ENCODE measurements at regions not wholly inside any gene's neighbourhood (a gene's known extent, or its start where the extent isn't known, plus 50 kb on each side); places are given as distances from the start of the nearest gene placed in this dataset.

DNA sequence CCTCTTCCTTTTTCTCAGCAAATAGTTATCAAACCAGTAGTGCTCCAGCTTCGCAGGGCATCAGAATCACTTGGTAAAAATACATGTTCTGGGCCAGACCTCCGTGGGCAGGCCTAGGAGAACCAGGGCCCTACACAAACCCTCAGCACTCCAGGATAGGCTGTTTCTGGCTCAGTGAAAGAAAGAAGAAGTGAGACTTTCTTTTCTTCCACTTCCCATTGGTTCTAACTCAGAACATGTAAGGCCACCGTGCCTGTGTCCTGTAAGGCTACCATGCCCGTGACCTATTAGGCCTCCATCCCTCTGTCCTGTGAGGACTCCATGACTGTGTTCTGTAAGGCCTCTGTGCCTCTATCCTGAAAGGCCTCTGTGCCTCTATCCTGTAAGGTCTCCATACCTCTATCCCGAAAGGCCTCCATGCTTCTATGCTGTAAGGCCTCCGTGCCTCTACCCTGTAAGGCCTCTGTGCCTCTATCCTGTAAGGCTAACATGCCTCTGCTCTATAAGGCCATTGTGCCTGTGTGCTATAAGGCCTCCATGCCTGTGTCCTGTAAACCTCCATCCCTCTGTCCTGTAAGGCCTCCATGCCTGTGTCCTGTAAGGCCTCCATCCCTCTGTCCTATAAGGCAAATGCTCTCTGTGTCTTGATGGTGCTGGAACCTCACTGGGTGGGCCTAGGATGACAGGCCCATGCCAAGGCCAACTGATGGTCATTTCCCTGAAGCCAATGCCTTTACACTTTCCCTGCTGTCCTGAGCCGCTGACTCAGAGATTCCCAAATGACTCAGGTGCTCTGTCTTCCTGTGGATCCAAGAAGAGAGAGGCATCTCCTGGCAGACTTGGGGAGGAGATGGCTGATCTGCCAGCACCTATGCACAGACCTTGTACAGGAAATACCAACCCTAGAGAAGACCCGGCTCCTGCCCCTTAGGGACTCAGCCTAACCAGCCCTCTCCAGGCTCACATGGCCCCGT is 96.6 kb upstream of the CACUL1 start:
- Histone ChIP-seq H2AK5ac (ENCODE audit: low read depth, low read length) (no peak overlapping the region), H3K4ac (ENCODE audit: low read length) (no peak overlapping the region), H2BK15ac (ENCODE audit: low read length) (no peak overlapping the region), H2AFZ (ENCODE audit: low read length) (no peak overlapping the region), H3K4me2 (ENCODE audit: insufficient read depth, low read length, poor library complexity, severe bottlenecking) (no peak overlapping the region), H3K4me1 (ENCODE audit: control insufficient read depth in 2 of 2, insufficient read depth in 1 of 2, low read depth in 1 of 2, low read length in 2 of 2) (no peaks in the 10 kb centered on the region), H3K4me3 (ENCODE audit: low read length in 2 of 2) (no peak overlapping the region), H4K91ac (ENCODE audit: low read depth, low read length, poor library complexity) (no peak overlapping the region), H3K18ac (ENCODE audit: low read length) (no peak overlapping the region), H3K36me3 (replicated peaks in 1 of 2; ENCODE audit: control insufficient read depth in 2 of 2, insufficient read depth in 2 of 2, low read length in 2 of 2) (no peaks in the 10 kb centered on the region), H2BK5ac (ENCODE audit: low read length) (no peak overlapping the region), H2BK120ac (ENCODE audit: low read depth, low read length) (no peak overlapping the region), H4K8ac (ENCODE audit: low read depth, low read length) (no peak overlapping the region), H3K27me3 (ENCODE audit: control insufficient read depth in 3 of 3, insufficient read depth in 3 of 3, low read depth in 1 of 3, low read length in 3 of 3) (peaks cover 0 to 4% (median 0%) of the 10 kb centered on the region in 3 experiments), H3K27ac (replicated peaks; ENCODE audit: low read length) (no peak overlapping the region), H3K79me1 (ENCODE audit: low read depth, low read length) (no peaks in the 10 kb centered on the region), H3K14ac (ENCODE audit: low read length) (no peak overlapping the region), H3K23ac (ENCODE audit: low read depth, low read length, poor library complexity) (no peak overlapping the region), H3K9me3 (replicated peaks in 1 of 2; ENCODE audit: control insufficient read depth in 2 of 2, insufficient read depth in 1 of 2, low read depth in 1 of 2, low read length in 2 of 2) (no peaks in the 10 kb centered on the region), H2BK12ac (ENCODE audit: low read length) (no peak overlapping the region), H3K9ac (ENCODE audit: low read depth, low read length, poor library complexity) (no peak overlapping the region)
- WGBS, 2 donors (ENCODE audit: extremely low coverage in 2 of 2, insufficient read length in 2 of 2, insufficient replicate concordance in 1 of 2) = no CpG with 5 or more reads among the region's 9 CpGs
- no peak for DNase-seq (ENCODE audit: low spot score)

DNA sequence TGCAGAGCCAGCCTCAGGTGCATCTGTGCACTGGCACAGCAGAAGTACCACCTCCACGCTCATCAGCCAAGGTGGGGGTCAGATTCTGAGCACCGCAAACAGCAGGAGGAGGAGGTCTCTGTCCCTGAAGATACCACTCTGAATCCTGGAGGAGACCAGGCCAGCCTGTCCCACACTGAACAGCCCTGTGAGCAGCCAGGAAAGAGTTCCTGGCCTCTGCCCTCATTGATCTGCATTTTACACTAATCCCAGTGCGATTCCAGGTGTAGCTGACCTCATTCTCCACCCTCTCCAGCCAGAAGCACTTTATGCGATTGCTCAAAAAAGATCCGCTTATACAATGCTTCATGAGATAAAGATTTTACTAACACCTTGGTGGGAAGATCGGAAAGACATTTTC is 99.1 kb upstream of the CACUL1 start:
- H3K14ac ChIP-seq (ENCODE audit: low read length) = no peak overlapping the region
- peak overlapping the region; percentile 61 for H2BK5ac ChIP-seq (ENCODE audit: low read length)
- H3K9me3 ChIP-seq (replicated peaks in 1 of 2; ENCODE audit: control insufficient read depth in 2 of 2, insufficient read depth in 1 of 2, low read depth in 1 of 2, low read length in 2 of 2) = no peaks in the 10 kb centered on the region
- no peak overlapping the region for H3K23ac ChIP-seq (ENCODE audit: low read depth, low read length, poor library complexity)
- no peak overlapping the region for H4K8ac ChIP-seq (ENCODE audit: low read depth, low read length)
- H3K4ac ChIP-seq (ENCODE audit: low read length) = no peak overlapping the region
- no peak overlapping the region for H3K9ac ChIP-seq (ENCODE audit: low read depth, low read length, poor library complexity)
- no peaks in the 10 kb centered on the region for H3K79me1 ChIP-seq (ENCODE audit: low read depth, low read length)
- no peaks in the 10 kb centered on the region for H3K4me1 ChIP-seq (ENCODE audit: control insufficient read depth in 2 of 2, insufficient read depth in 1 of 2, low read depth in 1 of 2, low read length in 2 of 2)
- H3K27ac ChIP-seq (replicated peaks; ENCODE audit: low read length) = no peak overlapping the region
- DNase-seq (ENCODE audit: low spot score) = no peak
- peaks cover 0 to 4% (median 0%) of the 10 kb centered on the region in 3 experiments for H3K27me3 ChIP-seq (ENCODE audit: control insufficient read depth in 3 of 3, insufficient read depth in 3 of 3, low read depth in 1 of 3, low read length in 3 of 3)
- peak overlapping the region; percentile 15 for H2AK5ac ChIP-seq (ENCODE audit: low read depth, low read length)
- no peak overlapping the region for H2BK15ac ChIP-seq (ENCODE audit: low read length)
- WGBS, 2 donors (ENCODE audit: extremely low coverage in 2 of 2, insufficient read length in 2 of 2, insufficient replicate concordance in 1 of 2) = no CpG with 5 or more reads among the region's 6 CpGs
- no peak overlapping the region for H3K4me2 ChIP-seq (ENCODE audit: insufficient read depth, low read length, poor library complexity, severe bottlenecking)
- no peak overlapping the region for H4K91ac ChIP-seq (ENCODE audit: low read depth, low read length, poor library complexity)
- no peak overlapping the region for H2AFZ ChIP-seq (ENCODE audit: low read length)
- H3K18ac ChIP-seq (ENCODE audit: low read length) = peak overlapping the region; percentile 11
- no peaks in the 10 kb centered on the region for H3K36me3 ChIP-seq (replicated peaks in 1 of 2; ENCODE audit: control insufficient read depth in 2 of 2, insufficient read depth in 2 of 2, low read length in 2 of 2)
- no peak overlapping the region for H2BK12ac ChIP-seq (ENCODE audit: low read length)
- H2BK120ac ChIP-seq (ENCODE audit: low read depth, low read length) = no peak overlapping the region
- H3K4me3 ChIP-seq (ENCODE audit: low read length in 2 of 2) = no peak overlapping the region

DNA sequence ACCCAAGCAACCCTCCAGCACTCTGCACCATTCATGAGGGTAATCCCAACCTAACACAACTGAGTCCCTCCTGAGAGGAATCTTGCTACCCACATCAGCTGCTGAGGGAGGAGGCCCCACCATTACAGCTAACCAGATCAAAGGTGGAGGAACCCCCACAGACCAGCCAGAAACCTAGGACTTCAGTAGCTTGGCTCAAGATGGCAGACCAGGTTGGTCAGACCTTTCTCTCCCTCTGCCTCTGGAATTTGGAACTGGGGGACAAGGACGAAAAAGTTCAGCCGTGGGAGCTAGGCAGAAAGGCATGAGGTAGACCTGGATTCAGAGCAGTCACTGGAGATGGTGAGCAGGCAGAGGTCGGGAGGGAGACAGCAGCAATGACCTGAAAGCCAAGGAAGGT is 101.3 kb upstream of the CACUL1 start:
- Histone ChIP-seq H3K4me2 (ENCODE audit: insufficient read depth, low read length, poor library complexity, severe bottlenecking) (no peak overlapping the region), H4K8ac (ENCODE audit: low read depth, low read length) (no peak overlapping the region), H3K36me3 (replicated peaks in 1 of 2; ENCODE audit: control insufficient read depth in 2 of 2, insufficient read depth in 2 of 2, low read length in 2 of 2) (no peaks in the 10 kb centered on the region), H3K4ac (ENCODE audit: low read length) (no peak overlapping the region), H3K9ac (ENCODE audit: low read depth, low read length, poor library complexity) (peak overlapping the region; percentile 18), H3K4me3 (ENCODE audit: low read length in 2 of 2) (no peak overlapping the region), H2BK12ac (ENCODE audit: low read length) (no peak overlapping the region), H3K14ac (ENCODE audit: low read length) (no peak overlapping the region), H2BK5ac (ENCODE audit: low read length) (no peak overlapping the region), H2AFZ (ENCODE audit: low read length) (no peak overlapping the region), H4K91ac (ENCODE audit: low read depth, low read length, poor library complexity) (no peak overlapping the region), H3K27me3 (ENCODE audit: control insufficient read depth in 3 of 3, insufficient read depth in 3 of 3, low read depth in 1 of 3, low read length in 3 of 3) (peaks cover 0 to 4% (median 0%) of the 10 kb centered on the region in 3 experiments), H3K27ac (replicated peaks; ENCODE audit: low read length) (no peak overlapping the region), H3K18ac (ENCODE audit: low read length) (no peak overlapping the region), H3K9me3 (replicated peaks in 1 of 2; ENCODE audit: control insufficient read depth in 2 of 2, insufficient read depth in 1 of 2, low read depth in 1 of 2, low read length in 2 of 2) (no peaks in the 10 kb centered on the region), H2BK15ac (ENCODE audit: low read length) (no peak overlapping the region), H3K79me1 (ENCODE audit: low read depth, low read length) (no peaks in the 10 kb centered on the region), H3K23ac (ENCODE audit: low read depth, low read length, poor library complexity) (no peak overlapping the region), H3K4me1 (ENCODE audit: control insufficient read depth in 2 of 2, insufficient read depth in 1 of 2, low read depth in 1 of 2, low read length in 2 of 2) (no peaks in the 10 kb centered on the region), H2BK120ac (ENCODE audit: low read depth, low read length) (no peak overlapping the region), H2AK5ac (ENCODE audit: low read depth, low read length) (no peak overlapping the region)
- no peak for DNase-seq (ENCODE audit: low spot score)
- WGBS, 2 donors (ENCODE audit: extremely low coverage in 2 of 2, insufficient read length in 2 of 2, insufficient replicate concordance in 1 of 2) = no CpG with 5 or more reads among the region's 3 CpGs

DNA sequence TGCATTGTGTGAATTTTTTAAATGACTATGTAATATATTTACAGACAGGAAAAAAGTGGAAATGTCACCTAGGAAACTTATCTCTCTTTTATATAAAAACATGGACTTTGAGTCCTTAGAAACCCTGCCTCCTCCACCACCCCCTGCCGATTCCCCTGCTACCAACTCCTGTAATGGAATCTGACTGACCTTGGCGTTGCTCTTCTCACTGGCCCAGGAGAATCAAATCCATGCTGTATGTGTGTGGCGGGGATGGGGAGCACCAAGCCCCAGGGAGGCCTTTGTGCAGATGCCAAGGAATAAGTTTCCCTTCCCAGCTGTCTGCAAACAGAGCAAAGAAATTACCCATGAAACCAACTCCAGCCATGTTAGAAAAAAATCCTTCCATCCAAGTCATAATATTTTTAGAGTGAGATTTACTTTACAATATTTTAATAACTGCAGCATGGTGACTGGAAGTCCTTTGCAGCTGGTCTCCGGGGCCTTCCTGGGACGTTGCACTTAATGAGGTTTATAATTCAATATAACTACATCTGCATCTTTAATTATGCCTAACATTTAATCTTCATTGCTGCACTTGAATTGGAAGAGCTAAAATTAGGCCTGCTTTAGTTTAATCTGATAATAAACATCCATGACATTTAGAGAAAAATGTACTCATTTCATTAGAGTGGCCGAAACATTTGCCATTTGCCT is 111.4 kb upstream of the CACUL1 start:
- DNase-seq (ENCODE audit: low spot score) = no peak
- Histone ChIP-seq H2BK12ac (ENCODE audit: low read length) (no peak overlapping the region), H2BK5ac (ENCODE audit: low read length) (no peak overlapping the region), H3K23ac (ENCODE audit: low read depth, low read length, poor library complexity) (no peak overlapping the region), H3K36me3 (replicated peaks in 1 of 2; ENCODE audit: control insufficient read depth in 2 of 2, insufficient read depth in 2 of 2, low read length in 2 of 2) (no peaks in the 10 kb centered on the region), H3K9ac (ENCODE audit: low read depth, low read length, poor library complexity) (no peak overlapping the region), H3K27me3 (ENCODE audit: control insufficient read depth in 3 of 3, insufficient read depth in 3 of 3, low read depth in 1 of 3, low read length in 3 of 3) (peaks cover 0 to 3% (median 0%) of the 10 kb centered on the region in 3 experiments), H3K79me1 (ENCODE audit: low read depth, low read length) (no peaks in the 10 kb centered on the region), H3K9me3 (replicated peaks in 1 of 2; ENCODE audit: control insufficient read depth in 2 of 2, insufficient read depth in 1 of 2, low read depth in 1 of 2, low read length in 2 of 2) (no peaks in the 10 kb centered on the region), H3K4me3 (ENCODE audit: low read length in 2 of 2) (no peak overlapping the region), H3K4me2 (ENCODE audit: insufficient read depth, low read length, poor library complexity, severe bottlenecking) (no peak overlapping the region), H2AK5ac (ENCODE audit: low read depth, low read length) (no peak overlapping the region), H4K91ac (ENCODE audit: low read depth, low read length, poor library complexity) (no peak overlapping the region), H3K18ac (ENCODE audit: low read length) (no peak overlapping the region), H2BK120ac (ENCODE audit: low read depth, low read length) (no peak overlapping the region), H2BK15ac (ENCODE audit: low read length) (no peak overlapping the region), H3K27ac (replicated peaks; ENCODE audit: low read length) (no peak overlapping the region), H3K4ac (ENCODE audit: low read length) (no peak overlapping the region), H4K8ac (ENCODE audit: low read depth, low read length) (peak overlapping the region; percentile 31), H2AFZ (ENCODE audit: low read length) (no peak overlapping the region), H3K14ac (ENCODE audit: low read length) (no peak overlapping the region), H3K4me1 (ENCODE audit: control insufficient read depth in 2 of 2, insufficient read depth in 1 of 2, low read depth in 1 of 2, low read length in 2 of 2) (peaks cover 0 to 6% of the 10 kb centered on the region in 2 donors)
- no CpG with 5 or more reads among the region's 6 CpGs for WGBS, 2 donors (ENCODE audit: extremely low coverage in 2 of 2, insufficient read length in 2 of 2, insufficient replicate concordance in 1 of 2)
